ENCODE measurements at regions not wholly inside any gene's neighbourhood (a gene's known extent, or its start where the extent isn't known, plus 50 kb on each side); places are given as distances from the start of the nearest gene placed in this dataset.

DNA sequence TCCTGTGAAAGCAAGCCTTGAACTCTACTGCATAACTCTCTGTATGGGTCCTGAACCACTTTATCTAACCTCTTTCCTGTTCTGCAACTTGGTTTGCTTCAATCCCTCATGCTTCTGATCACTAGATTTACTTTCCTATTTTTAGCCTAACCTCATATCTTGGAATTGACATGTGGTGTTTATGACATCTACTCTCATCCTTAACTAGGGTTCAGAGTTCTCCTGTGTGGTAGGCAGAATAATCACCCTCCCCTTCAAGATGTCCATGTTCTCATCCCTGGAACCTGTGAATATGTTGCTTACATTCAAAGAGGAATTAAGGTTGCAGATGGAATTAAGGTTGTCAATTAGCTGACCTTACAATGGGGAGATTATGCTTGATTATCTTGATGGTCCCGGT lies 67.4 kb upstream of the STXBP6 start:
- intact Hi-C loops (cut with DNase I) = no loop called here
- Histone ChIP-seq H3K4me1 (ENCODE audit: insufficient read depth) (no peaks in the 10 kb centered on the region), H3K27ac (no peak overlapping the region), H3K36me3 (no peaks in the 10 kb centered on the region), H3K4me3 (no peak overlapping the region), H3K9me3 (no peaks in the 10 kb centered on the region), H3K27me3 (no peaks in the 10 kb centered on the region)
- 89 to 93% (median 93%) methylated on average over 1 of the region's 1 CpG for WGBS, 3 donors
- TF ChIP-seq EP300 (IDR thresholded peaks at IDR 0.05) = no peak
- TF ChIP-seq, protein P1, sequence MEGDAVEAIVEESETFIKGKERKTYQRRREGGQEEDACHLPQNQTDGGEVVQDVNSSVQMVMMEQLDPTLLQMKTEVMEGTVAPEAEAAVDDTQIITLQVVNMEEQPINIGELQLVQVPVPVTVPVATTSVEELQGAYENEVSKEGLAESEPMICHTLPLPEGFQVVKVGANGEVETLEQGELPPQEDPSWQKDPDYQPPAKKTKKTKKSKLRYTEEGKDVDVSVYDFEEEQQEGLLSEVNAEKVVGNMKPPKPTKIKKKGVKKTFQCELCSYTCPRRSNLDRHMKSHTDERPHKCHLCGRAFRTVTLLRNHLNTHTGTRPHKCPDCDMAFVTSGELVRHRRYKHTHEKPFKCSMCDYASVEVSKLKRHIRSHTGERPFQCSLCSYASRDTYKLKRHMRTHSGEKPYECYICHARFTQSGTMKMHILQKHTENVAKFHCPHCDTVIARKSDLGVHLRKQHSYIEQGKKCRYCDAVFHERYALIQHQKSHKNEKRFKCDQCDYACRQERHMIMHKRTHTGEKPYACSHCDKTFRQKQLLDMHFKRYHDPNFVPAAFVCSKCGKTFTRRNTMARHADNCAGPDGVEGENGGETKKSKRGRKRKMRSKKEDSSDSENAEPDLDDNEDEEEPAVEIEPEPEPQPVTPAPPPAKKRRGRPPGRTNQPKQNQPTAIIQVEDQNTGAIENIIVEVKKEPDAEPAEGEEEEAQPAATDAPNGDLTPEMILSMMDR (IDR thresholded peaks at IDR 0.05) = no peak
- no peak for TF ChIP-seq POLR2A (IDR thresholded peaks at IDR 0.05)
- no peak for DNase-seq

DNA sequence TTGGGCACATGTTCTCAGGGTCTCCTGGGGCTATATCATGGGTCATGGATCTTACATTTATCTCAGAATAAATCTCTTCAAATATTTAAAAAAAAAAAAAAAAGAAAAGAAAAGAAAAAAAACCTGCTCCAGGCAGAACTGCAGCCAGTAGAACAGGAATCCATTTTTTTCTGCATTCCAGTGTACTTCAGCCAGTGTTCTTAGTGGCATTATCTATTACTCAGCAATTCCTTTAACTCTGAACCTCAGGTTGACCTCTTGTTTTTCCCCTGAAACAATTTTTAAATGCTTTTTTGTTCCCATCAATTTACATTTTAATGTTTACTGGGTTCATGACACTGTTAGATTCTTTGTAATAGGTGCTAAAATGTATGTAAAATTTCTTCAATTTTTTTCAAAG lies 66.7 kb upstream of the STXBP6 start:
- Histone ChIP-seq H3K27me3 (no peaks in the 10 kb centered on the region), H3K4me3 (no peak overlapping the region), H3K27ac (no peak overlapping the region), H3K9me3 (no peaks in the 10 kb centered on the region), H3K36me3 (no peaks in the 10 kb centered on the region), H3K4me1 (ENCODE audit: insufficient read depth) (no peaks in the 10 kb centered on the region)
- intact Hi-C loops (cut with DNase I) = no loop called here
- TF ChIP-seq POLR2A (IDR thresholded peaks at IDR 0.05) = no peak
- DNase-seq = no peak

DNA sequence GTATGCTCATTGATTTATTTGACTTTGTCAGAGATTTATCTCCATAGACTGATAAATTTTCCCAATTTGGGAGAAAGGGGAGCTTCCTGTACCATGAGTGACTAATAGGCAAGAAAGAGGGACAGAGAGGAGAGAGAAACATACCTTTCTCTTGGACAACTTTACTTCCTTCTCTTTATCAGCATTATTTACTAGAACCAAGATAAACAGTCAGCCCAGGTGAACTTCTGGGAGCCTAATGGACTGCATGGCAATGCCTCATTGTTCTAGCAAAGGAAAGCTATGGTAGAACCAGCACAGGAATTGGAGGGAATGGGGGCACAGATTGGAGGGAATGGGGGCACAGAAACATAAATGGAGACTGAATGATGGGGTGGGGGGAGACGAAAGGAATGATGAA lies 63.4 kb upstream of the STXBP6 start:
- no peaks in the 10 kb centered on the region for H3K9me3 ChIP-seq
- 63 to 80% (median 67%) methylated on average over 1 of the region's 1 CpG for WGBS, 3 donors
- TF ChIP-seq POLR2A (IDR thresholded peaks at IDR 0.05) (no peak), EP300 (IDR thresholded peaks at IDR 0.05) (no peak)
- TF ChIP-seq, protein P1 (IDR thresholded peaks at IDR 0.05) = no peak
- no peaks in the 10 kb centered on the region for H3K27me3 ChIP-seq
- H3K4me1 ChIP-seq (ENCODE audit: insufficient read depth) = no peaks in the 10 kb centered on the region
- intact Hi-C loops (cut with DNase I) = no loop called here
- H3K27ac ChIP-seq = no peak overlapping the region
- no peak for DNase-seq
- no peaks in the 10 kb centered on the region for H3K36me3 ChIP-seq
- H3K4me3 ChIP-seq = no peak overlapping the region

DNA sequence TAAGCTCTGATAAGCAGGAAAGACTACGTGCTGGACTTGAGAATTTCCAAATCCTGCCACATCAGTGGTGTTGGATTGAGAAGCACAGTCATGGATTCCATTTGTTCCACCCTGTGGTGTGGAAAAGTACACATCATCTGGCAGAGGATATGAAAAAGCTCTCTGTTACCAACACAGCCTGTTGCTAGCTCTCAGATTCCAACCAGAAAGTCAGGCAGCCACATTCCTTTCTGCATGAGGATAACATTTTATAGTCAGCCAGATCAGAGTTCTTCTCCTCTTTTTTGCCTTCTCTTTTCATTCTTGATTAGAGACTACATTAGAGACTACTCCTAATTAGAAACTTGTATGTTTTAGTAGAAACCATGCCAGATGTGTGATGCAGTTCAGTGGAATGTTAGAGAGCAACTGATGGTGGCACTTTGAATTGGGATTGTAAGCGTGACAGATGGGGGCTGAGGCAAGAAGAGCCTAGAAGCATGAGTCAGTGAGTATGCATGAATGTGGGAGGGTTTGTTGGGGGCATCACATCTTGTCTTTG lies 61.2 kb upstream of the STXBP6 start:
- no peak overlapping the region for H3K4me3 ChIP-seq
- no peaks in the 10 kb centered on the region for H3K36me3 ChIP-seq
- intact Hi-C loops (cut with DNase I) = no loop called here
- DNase-seq = no peak
- TF ChIP-seq POLR2A (IDR thresholded peaks at IDR 0.05) = no peak
- TF ChIP-seq, protein P1 (IDR thresholded peaks at IDR 0.05) = no peak
- no peak for TF ChIP-seq EP300 (IDR thresholded peaks at IDR 0.05)
- H3K4me1 ChIP-seq (ENCODE audit: insufficient read depth) = no peaks in the 10 kb centered on the region
- no peaks in the 10 kb centered on the region for H3K9me3 ChIP-seq
- H3K27me3 ChIP-seq = no peaks in the 10 kb centered on the region
- H3K27ac ChIP-seq = no peak overlapping the region
- 5 to 19% (median 18%) methylated on average over 2 of the region's 2 CpGs for WGBS, 3 donors

DNA sequence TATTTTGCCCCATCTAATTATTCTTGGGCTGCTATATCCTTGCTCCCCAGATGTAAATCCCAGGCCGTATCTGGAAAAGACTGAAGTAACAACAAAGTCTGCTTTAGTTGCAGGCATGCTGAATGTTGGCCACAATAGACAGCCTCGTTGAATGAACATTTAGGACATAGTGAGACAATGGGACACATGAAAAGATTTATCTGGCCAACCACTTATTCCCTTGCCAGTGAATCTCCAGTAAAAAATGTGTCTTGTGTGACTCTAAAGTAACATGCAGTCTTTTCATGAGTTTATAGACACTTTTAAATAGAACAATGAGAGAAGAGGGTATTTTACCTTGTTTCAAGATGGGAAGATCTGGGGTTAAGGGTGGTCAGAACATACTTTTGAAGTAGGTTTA lies 60.2 kb upstream of the STXBP6 start:
- TF ChIP-seq POLR2A (IDR thresholded peaks at IDR 0.05) (no peak), EP300 (IDR thresholded peaks at IDR 0.05) (no peak)
- TF ChIP-seq, protein P1 (IDR thresholded peaks at IDR 0.05) = no peak
- H3K27ac ChIP-seq = no peak overlapping the region
- H3K27me3 ChIP-seq = no peaks in the 10 kb centered on the region
- intact Hi-C loops (cut with DNase I) = no loop called here
- WGBS, 3 donors = 64 to 74% (median 66%) methylated on average over 2 of the region's 2 CpGs
- no peak for DNase-seq
- H3K36me3 ChIP-seq = no peaks in the 10 kb centered on the region
- no peaks in the 10 kb centered on the region for H3K4me1 ChIP-seq (ENCODE audit: insufficient read depth)
- H3K9me3 ChIP-seq = no peaks in the 10 kb centered on the region
- no peak overlapping the region for H3K4me3 ChIP-seq
